ENCODE measurements at regions not wholly inside any gene's neighbourhood (a gene's known extent, or its start where the extent isn't known, plus 50 kb on each side); places are given as distances from the start of the nearest gene placed in this dataset.
"Not testable (repeated sequence)": the region's sequence is repeated elsewhere in the genome, so short reads cannot be mapped to it uniquely, and the experiment has no call there.

DNA sequence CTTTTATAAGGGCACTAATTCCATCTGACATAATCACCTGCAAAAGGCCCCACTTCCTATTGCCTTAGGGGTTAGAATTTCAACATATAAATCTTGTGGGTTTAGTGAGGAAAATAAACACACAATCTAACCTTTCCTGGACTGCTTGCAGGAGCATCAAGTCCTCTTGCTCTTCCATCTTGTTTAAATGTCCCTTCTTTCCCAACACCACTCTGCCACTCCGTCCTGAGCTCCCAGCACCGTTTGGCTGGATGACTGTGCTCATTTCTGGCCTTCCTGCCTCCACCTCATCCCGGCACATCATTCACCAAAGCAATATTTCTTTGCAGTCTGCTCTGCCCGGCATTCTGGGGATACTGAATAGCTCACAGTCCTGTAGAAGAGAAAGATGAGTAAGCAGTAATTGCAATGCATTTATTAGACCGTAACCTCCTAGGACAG lies 247.8 kb downstream of the BCL2 start:
- no peak for DNase-seq

DNA sequence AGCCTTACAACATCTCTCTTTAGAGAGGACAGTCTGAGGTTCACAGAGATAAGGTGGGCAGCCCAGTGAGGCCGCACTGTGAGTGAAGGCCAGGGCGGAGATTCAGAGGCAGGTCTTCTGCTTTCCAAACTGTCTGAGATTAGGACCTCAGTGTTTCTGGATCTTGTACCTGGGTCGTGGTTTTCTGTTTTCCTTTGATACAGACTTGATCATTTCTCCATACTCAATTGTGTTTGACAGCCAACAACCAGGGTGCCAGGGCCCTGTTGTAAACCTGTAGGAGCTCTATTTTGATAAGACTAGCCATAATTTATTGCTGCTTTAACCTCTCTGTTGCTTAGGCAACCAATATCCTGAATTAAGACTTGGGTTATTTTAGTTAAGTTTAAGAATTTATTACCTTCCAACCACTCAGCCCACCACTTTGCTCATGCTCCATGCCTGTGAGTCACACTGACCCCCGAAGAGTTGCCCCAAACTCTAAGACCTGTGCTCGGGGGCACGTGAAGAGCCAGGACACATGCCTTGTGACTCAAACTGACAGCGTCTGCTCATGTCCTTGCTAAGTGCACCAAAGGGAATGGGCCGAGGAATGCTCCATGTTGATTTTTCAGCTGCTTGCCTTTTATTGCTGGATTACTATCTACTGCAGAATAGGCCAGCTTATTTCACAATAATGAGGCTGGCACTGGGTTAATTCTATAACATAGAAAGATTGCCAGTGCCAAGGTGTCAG lies 248.6 kb downstream of the BCL2 start:
- DNase-seq: no peak

DNA sequence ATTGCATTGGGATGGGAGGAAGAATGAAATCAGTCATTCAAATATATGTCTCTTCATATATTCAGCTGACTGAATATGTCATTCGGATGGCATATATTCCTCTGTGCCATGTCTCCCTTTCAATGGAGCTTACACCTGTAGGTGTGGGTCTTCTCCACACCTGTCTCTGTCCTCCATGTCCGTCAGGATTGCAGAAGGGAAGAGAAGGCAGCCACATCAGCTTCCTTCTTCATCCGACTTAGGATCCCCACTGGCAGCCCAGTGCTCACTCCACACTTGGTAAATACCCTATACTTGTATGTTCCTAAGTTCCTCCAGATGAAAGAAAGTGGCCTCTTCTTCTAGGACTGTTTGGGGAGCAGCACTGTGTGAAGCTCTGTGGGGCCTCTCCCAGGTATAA lies 250.1 kb downstream of the BCL2 start:
- DNase-seq: no peak

DNA sequence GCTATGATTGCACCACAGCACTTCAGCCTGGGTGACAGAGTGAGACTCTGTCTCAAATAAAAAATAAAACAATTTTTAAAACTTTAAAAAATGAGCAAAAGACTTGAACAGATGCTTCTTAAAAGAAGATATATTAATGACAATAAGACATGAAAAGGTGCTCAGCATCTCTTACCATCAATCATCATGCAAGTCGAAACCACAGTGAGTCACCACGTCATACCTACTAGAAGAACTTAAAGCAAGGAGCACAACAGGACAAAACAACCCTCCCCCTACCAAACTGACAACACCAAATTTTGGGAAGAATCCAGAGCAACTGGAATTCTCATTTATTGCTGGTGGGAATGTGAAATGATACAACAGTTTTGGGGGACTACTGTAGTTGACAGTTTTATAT lies 251.6 kb downstream of the BCL2 start:
- DNase-seq: no peak

DNA sequence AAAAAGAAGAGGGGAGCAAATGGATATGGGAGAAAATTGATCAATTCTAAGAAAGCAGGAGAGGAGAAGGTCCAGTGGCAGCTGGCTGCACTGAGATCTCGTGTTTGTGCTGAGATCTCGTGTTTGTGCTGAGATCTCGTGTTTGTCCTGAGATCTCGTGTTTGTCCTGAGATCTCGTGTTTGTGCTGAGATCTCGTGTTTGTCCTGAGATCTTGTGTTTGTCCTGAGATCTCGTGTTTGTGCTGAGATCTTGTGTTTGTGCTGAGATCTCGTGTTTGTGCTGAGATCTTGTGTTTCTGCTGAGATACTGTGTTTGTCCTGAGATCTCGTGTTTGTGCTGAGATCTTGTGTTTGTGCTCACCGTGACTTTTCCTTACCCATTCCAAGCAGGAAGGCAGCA lies 254.4 kb downstream of the BCL2 start:
- no peak for DNase-seq

DNA sequence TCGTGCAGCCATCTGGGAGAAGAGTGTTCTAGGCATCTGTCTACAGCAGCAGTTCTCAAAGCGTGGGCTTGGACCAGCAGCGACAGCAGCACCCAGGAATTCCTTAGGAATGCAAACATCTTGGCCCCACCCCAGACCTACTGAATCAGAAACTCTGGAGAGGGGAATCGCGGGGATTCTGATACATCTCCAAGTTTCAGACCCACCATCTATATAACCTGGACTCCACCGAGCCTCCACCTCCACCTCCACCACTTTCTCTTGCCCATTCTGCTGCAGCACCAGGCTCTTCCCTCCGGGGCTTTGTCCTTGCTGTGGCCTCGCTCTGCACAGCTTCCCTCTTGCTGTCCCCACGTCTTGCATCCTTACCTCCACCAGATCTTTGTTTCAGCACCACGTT lies 256.4 kb downstream of the BCL2 start:
- peak; percentile 68 for DNase-seq

DNA sequence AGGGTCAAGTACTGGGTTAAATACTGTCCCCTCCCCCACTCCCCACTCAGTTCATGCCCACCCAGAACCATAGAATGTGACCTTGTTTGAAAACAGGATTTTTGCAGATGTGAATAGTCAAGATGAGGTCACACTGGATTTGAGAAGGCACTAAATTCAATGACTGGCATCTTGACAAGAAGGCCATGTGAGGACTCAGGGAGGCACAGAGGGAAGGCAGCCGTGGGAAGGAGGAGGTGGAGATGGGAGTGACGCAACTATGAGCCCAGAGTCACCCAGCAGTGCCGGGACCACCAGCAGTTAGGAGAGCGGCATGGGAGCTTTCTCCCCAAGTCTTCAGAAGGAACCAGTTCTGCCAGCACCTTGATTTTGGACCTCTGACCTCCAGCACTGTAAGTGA lies 257.3 kb downstream of the BCL2 start:
- DNase-seq: no peak

DNA sequence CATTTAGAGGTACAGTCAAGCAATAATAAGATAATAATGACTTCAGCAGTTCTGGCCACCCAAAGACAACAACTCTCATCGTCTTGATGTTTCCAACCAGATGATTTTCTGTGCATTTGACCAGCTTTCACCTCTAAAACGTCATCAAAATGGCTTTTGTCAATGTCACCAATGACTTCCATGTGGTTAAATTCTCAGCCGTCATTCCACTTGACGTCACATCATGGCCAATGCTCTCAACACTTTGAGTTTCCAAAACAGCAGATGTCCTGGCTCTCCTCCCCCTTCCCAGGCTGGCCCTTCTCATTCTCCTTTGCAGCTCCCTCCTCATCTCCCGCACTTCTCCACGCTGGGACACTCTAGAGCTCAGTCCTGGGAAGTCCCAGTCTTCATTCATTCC lies 258.3 kb downstream of the BCL2 start:
- no peak for DNase-seq

DNA sequence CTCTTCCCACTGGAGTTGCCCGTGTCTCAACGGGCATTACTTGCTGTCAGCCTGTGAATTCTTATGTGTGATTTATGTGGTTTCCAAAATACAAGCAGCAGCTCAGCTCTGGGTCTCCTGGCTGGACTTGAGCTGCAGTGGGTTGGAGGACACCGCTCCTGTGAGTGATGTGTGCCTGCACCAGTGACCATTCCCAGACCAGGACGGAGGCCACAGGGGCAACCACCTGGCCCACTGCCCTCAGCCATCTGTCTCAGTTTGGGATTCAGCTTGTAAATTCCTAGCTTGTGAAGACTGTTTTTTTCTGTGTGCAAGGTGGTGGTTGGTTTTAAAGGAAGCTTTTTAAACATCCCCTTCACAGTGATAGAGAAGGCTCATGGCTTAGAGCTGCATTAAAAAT lies 261.0 kb downstream of the BCL2 start:
- DNase-seq: no peak

DNA sequence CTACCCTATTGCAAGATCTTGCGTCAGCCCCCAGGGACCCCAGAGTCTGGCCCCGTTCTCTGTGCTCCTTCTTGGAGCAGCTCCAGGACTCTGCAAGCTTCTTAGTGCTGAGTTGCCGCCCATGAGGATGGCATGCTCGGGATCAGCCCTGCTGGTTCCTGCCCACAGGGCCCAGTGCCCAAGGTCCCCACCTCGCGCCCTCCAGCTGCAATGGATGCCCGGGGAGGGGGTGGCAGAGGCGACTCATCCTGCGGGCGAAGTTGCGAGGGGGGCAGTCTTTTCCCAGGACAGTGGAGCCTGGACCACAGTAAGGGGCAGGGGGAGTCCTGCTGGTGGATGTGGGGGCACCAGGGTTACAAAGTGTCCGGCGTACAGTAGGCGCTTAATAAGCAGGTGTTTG lies 261.9 kb downstream of the BCL2 start:
- no peak for DNase-seq

DNA sequence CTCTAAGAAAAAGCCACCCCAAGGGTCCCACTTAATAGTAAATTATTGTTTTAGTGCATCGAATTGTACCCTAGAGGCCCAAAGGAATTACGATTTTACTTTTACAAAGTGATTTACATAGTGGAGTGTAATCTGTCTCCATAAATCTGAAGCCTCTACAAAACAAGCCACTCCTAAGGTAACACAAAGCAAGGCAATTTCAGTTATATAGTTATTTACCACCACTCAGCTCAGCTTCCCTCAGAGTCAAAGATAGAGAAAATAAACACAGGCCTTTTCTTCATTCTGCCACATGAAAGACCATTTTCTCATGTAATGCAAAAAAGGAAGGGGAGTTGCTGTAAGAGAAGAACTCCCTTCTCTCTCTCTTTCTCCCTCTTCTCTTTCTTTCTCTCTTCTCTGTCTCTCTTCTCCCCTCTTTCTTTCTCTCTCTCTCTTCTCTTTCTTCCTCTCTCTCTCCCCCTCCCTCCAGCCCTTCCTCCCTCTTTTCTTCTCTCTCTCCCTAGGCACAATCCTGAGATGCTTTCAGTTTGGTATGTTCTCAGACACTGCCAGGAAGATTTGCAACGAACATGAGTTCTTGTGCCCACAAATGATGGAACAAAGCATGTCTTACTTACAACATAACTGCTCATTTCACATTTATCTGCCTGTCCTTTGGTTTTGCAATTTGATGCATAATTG lies 264.5 kb downstream of the BCL2 start:
- no peak for DNase-seq

DNA sequence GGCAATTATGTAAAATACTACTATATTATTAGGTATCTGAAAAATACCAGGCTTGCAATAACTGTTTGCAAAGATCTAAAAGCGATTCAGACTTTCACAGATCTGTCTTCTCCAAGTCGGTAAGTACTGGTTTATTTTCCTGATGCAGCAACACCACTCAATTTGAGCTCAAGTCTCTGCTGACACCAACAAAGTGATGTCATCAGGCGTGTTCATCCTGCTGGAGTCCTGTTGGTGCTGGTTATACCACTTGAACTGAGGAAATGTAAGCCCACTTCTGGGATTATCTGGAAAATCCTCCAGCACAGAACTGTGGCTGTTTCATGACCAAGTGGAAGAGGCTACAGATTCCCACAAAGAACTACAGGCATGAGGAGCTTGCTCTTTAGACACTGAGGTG lies 267.6 kb downstream of the BCL2 start:
- DNase-seq: no peak

DNA sequence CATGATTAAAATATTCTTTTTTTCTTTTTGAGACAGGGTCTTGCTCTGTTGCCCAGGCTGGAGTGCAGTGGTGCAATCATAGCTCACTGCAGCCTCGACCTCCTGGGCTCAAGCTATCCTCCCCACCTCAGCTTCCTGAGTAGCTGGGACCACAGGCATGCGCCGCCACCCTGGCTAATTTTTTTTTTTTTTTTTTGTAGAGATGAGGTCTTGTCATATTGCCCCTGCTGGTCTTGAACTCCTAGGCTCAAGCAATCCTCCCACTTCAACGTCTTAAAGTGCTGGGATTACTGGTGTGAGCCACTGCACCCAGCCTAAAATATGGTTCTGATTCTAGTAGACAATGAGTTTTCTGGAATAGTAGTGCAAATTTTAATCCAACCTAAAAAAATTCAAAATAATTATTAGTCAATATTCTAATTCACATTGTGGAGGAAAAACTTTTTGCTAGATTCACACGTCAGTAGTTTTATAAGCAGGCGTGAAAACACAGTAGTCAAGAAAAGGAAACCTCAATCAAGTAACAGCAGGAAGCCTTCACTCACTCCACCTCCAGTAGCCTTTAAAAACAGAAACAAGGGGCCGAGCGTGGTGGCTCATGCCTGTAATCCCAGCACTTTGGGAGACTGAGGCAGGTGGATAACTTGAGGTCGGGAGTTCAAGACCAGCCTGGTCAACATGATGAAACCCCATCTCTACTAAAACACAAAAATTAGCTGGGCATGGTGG lies 268.7 kb downstream of the BCL2 start:
- DNase-seq: not testable (repeated sequence)

DNA sequence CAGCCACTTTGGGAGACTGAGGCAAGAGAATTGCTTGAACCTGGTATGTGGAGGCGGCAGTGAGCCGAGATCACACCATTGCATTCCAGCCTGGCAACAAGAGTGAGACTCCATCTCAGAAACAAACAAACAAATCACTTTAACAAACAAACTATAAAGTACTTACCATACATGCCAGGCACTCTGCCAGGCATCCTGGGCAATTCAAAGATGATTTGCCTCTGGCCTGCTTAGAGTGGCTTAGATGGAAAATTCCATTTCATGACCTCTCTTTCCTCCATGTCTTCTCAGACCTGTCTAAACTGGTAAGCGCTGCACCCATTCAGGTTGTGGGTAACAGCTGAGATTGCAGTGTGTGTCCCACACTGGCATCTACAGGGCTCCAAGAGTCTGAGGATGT lies 273.2 kb downstream of the BCL2 start:
- no peak for DNase-seq

DNA sequence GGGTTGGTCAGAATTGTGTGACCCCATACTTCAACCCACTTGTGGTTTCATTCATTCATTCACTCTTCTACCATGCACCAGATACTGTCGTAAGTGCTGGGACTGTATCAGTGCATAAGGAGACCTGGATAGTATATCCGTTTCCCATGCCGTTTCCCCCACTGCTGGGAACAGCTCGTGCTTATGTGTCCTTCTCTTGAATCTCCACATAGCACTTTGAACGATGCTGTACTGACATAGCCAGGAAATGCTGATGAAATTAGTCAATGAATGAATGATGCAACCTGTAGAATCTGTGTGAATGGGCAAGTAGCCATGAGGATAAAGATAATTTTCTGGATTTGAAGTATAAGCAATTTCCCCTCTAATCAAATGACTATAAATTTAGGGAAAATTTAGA lies 276.1 kb downstream of the BCL2 start:
- no peak for DNase-seq

DNA sequence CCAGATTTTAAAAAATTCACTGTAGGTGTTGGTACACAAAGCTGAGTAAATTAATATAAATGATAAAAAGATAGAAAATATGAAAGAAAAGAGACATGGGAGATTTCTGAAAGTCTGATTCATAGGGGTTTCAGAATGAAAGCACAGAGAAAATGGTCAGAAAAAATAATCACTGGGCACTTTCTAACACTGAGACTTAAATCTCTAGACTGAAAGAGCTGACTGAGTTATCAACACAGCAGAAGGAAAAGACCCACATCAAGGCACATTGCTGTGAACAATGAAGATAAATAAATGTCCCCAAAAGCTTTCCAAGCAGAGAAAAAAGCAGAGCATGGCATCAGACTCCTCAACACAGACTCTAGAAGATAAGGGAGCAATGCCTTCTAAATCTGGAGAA lies 277.2 kb downstream of the BCL2 start:
- DNase-seq: no peak

DNA sequence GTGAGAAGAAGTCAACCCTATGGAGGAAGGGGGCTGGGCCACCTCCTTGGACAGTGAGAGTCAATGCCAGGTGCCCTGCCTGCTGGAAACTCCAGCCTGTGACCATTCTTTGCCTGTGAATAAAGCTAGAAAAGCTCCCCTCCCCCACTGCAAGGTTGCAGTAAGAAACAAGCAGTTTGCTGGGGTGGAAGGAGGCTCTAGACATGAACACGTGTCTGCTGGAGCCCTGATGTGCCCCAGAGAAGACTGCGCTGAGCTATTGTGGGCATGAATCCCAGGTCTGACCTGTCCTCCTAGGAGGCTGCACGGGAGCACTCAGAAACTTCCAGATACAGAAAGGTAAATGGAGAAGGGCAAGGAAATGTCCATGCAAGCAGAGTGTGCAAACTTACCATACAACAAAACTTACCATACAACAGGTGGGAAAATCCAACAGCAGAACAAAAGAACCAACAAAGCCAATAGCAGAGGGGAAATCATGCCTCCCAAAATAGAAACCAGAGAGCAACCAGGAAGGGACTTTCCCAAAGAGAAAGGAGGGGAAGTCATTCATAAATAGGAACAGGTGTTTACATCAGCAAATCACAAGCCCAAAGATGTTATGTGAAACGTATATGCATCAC lies 278.7 kb downstream of the BCL2 start:
- no peak for DNase-seq

DNA sequence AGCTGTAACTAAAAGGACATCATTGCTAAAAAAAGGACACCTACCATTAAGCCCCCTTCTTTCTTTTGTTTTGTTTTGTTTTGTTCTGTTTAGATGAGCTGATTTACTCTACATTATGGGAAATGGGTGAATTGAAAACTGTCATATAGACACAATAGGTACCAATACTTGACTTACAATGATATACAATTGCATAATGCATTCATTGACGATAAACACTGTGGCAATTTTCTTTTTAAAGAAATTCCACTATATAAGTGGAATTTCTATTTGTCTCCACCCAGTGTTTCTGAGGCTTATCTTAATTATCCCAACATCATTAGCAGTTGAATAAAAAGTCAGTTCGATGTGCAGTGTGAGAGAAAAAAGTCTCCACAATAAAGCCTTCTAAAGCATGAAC lies 282.1 kb downstream of the BCL2 start:
- DNase-seq: no peak

DNA sequence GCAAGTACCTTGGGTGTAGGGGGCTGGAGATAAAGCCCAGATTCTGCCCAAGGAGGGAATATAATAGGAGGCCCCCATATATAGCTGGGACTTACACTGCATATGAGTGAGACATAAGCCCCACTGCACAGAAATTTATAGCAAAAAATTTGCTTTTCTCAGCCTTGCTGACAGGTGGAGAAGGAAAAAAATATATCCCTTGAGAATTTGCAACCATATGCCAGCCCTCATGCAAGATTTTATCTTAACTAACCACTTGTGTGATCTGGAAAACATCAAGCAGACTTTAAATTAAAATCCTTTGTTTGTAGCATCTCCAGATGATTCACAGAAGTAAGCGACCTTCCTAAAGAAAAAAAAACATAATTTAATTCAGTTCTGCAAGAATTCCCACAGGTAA lies 288.2 kb downstream of the BCL2 start:
- no peak for DNase-seq
